Esophagus squamous epithelium (tissue), 4 donors: ENCODE measurements at regions not wholly inside any gene's neighbourhood (a gene's known extent, or its start where the extent isn't known, plus 50 kb on each side); places are given as distances from the start of the nearest gene placed in this dataset.

Experiments
- CTCF ChIP-seq, 6 experiments: fragments of 450-650 bp in 4 of 6; fragments of 200-600 bp in 2 of 6; sonication (generic) in 2 of 6; IDR thresholded peaks; one replicate each; pipeline ENCODE4 v1.5.1; 2016 to 2019; ENCODE audit warnings: antibody characterized with exemption in 6 of 6, mild to moderate bottlenecking in 4 of 6, moderate library complexity in 4 of 6
- POLR2A ChIP-seq, 4 donors: fragments of 450-650 bp; IDR thresholded peaks; one replicate each; pipeline ENCODE4 v1.6.1; 2017; ENCODE audit warnings: antibody characterized with exemption in 4 of 4, mild to moderate bottlenecking in 4 of 4, moderate library complexity in 3 of 4

GRCh38 chr4:71206763-71207162, 132.1 kb upstream of the SLC4A4 start:
- TF ChIP-seq CTCF (IDR thresholded peaks at IDR 0.05) (no peak), POLR2A (IDR thresholded peaks at IDR 0.05) (no peak)
